Activated CD4-positive, alpha-beta T cell treated with anti-CD3 and anti-CD28 coated beads for 24 hours (primary cell): ENCODE measurements at regions not wholly inside any gene's neighbourhood (a gene's known extent, or its start where the extent isn't known, plus 50 kb on each side); places are given as distances from the start of the nearest gene placed in this dataset.
A peak's percentile ranks its signal among the peaks of the same experiment; 100 is the strongest.
"Not testable (repeated sequence)": the region's sequence is repeated elsewhere in the genome, so short reads cannot be mapped to it uniquely, and the experiment has no call there.

Source experiments
- DNase-seq, 2 donors: peaks; one replicate each; pipeline ENCODE4 v3.0.0-alpha.2; 2020; ENCODE audit warnings: low read depth in 2 of 2

DNA sequence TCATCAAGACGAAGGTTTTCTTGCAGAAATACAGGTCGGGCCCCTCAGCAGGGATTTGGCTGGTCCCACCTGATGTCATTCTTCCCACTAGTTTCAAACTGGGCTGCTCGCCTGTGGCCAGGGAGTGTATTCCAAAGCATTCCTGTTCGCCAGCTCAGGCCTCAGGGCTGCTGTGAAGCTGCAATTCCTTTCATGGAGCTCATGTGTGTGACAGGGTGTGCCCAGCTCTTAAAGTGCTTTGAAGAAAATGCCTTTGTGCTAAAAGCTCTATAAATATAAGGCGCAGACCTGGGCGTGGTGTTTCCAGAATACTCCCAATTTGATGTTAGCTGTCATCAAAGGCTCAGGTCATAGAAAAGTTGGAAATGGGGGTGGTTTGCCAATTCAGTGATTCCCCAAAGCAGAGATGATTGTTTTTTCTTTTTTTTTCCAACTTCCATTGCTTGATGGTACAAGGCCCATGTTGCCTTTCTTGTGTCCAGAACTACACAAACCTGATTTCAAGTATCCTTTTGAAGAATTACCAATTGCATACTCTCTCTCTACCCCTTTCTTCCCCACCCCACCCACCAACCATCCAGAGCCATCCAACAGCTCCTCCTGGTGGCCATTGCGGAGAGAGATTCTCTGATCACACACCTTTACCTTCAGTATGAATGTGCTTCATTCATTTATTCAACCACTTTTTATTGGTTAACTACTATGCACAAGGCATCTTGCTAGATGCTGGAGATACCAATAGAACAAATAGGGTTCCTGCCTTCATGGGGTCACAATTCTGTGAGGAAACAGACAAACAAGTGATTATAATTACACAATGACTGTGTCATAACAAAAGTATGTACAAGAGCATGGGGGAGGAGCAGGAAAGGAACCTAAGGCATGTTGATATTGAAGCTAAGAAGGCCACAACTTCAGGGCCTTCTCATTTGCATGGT, 297.3 kb upstream of the LYZL1 start:
- DNase-seq, result peak; percentile 1 to 14

DNA sequence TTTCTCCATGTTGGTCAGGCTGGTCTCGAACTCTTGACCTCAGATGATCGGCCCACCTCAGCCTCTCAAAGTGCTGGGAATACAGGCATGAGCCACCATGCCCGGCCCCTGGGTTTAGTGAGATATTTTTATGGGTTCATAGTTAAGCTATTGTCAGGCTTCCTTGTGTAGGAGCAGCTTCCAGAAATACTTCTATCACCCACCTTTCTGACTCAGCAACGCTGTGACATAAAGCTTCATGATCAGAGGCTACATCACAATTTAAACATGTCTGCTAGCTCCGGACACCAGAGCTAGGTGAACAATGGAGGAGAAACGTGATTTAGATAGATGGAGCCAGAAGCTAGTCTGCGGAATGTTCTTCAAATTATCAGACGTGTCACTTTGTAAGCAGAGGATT, 295.8 kb upstream of the LYZL1 start:
- DNase-seq, result no peak

DNA sequence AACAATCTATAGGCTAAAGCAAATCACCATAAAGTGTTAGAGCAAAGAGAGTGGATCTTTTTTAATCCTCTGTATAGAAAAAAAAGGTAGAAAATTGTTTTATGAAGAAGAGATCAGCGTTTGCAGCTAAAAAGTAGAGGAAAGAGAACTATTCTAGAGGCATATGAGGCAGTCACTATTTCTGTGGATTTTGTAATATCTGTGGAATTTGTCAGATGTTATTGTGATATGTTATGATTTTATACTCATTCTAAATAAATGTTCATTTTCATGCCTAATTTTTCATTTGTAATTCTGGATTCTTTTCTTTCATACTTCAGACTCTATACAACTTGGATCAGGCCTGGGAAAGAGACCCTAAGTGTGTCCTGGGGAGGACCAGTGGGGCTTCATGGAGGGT, 295.0 kb upstream of the LYZL1 start:
- DNase-seq, result no peak

DNA sequence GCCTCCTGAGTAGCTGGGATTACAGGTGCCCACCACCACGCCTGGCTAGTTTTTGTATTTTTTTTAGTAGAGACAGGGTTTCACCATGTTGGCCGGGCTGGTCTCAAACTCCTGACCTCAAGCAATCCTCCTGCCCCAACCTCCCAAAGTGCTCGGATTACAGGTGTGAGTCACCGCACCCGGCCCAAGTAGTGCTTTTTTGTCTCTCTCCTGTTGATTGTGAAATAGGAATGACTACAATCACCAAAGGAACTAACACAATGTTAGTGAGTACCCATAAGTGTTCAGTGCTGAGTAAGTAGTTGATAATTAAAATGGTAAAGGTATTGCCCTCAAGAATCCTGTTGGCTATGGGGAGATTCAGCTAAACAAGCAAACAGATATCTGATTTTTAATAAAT, 294.1 kb upstream of the LYZL1 start:
- not testable (repeated sequence) for DNase-seq

DNA sequence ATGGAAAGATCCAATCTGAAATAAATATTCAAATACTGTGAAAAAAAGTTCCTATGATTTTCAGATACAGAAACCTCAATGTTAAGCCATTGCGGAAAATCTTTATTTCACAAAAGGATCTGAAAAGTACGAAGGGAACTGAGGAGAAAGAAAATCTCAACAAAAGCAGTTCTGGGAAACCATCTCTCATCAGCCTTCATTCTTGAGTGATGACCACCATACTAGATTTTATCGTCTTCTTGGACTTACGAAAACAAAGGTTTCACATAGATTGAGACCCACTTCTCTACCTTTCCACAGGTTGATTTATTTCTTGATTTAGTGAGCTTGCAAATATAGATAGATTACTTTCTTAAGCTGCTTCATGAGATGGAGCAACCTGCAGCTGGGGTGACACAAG, 293.4 kb upstream of the LYZL1 start:
- no peak for DNase-seq

DNA sequence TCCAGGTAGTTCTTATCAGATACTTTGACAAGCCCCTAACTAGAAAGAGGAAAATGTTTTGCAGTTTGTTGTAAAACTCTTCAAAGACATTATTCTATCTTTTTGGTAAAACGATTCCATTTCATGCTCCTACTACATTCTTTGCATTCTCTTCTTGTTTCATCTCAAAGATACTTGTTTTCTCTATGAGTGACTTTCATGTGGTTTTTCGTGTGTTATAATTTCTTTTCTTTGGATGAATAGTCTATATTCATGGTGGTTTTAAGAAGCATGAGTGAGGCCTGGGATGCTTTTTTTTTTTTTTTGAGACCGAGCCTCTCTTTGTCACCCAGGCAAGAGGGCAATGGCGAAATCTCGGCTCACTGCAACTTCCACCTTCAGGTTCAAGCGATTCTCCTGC, 292.5 kb upstream of the LYZL1 start:
- no peak for DNase-seq

DNA sequence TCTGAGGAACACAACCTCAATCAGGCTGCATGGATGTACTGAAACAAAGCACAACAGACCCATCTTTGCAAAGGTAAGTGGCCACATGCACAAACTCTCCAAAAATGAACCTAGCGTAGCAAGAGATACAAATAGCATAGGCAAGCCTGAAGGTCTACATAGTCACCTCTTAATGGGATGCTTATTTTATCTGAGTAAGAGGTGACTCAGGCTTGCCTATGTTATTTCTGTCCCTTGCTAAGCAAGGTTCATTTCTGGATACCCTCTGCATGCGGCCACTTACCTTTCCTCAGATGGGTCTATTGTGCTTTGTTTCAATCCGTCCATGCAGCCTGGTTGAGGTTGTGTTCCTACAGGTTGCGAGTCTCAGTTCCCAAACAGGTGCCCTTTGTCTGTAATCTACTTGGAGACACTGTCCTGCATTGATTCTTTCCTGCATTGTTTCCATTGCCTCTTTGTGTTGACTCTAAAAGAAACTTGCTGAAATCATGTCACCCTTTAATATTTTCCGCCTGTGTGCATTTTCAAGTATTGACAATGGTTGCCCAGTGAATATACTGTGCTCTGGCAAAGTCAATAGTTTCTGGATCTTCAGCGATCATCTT, 291.8 kb upstream of the LYZL1 start:
- DNase-seq, result no peak

DNA sequence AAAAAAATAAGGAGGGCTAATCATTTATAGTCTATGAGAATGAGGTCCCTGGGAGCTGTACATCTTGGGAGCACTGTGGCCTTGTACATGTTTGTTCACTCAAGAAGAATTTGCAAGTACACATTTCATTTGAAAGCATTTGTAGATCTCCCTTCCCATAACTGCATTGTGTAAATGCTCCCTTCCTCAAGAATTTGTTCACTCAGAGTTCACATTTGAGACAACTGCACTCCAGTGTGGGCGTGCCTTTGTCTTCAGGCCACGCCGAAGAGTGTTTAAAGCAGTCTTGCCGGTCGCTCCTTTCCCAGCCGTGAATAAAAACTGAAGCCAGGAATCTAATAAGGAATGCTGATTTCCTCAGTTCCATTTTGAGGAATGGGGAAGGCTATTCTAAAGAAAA, 291.1 kb upstream of the LYZL1 start:
- no peak for DNase-seq

DNA sequence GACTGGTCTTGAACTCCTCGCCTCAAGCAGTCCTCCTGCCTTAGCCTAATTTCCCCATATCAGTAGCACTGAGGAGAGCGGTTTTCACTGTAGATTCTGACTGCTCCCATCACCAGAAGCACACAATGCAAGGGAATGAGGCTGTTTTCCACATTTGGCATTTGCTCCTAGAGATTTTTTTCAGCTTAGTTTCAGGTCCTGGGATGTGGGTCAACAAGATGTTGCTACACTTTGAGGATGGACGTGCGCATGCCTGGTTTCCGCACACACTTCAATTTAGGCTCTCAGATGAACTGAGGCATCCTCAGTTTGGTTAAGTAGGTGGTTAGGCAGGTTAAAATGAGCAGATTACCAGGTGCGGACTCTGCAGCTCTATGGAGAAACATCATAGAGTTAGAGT, 287.1 kb upstream of the LYZL1 start:
- no peak for DNase-seq

DNA sequence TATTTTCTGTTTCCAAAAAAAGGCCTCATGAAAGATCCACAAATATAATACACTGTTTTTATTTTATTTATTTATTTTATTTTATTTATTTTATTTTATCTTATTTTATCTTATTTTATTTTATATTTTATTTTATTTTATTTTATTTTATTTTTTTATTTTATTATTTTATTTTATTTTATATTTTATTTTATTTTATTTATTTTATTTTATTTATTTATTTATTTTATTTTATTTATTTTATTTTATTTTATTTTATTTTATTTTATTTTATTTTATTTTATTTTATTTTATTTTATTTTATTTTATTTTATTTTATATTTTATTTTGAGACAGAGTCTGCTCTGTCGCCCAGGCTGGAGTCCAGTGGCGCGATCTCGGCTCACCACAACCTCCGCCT, 285.9 kb upstream of the LYZL1 start:
- DNase-seq, result not testable (repeated sequence)

DNA sequence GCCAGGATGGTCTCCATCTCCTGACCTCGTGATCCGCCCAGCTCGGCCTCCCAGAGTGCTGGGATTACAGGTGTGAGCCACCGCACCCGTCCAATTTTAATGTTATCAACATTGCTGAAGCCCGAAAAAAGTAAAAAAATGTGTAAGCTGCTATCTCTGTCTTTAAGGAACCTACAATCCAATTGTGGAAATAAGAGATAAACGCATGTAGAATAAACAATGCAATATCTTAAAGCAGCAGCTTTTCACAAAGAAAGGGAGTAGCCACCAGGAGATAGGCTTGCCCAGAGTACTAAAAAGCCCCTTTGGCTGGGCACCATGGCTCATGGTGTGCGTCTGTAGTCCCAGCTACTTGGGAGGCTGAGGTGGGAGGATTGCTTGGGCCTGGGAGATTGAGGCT, 282.9 kb upstream of the LYZL1 start:
- no peak for DNase-seq

DNA sequence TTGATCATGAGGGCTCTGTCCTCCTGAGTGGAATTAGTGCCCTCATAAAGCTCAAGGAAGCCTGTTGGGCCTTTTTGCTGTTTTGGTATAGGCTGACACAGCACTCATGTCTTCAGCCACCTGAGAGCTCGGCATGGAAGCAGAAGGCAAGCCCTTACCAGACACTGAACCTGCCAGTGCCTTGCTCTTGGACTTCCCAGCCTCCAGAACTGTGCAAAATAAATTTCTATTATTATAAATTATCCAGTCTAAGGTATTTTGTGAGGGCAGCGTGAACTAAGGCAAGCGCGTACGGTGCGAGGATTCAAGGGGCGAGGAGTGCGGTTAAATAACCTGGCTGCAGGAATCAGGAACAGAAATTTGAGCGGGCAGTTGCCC, 281.5 kb upstream of the LYZL1 start:
- DNase-seq, result no peak

DNA sequence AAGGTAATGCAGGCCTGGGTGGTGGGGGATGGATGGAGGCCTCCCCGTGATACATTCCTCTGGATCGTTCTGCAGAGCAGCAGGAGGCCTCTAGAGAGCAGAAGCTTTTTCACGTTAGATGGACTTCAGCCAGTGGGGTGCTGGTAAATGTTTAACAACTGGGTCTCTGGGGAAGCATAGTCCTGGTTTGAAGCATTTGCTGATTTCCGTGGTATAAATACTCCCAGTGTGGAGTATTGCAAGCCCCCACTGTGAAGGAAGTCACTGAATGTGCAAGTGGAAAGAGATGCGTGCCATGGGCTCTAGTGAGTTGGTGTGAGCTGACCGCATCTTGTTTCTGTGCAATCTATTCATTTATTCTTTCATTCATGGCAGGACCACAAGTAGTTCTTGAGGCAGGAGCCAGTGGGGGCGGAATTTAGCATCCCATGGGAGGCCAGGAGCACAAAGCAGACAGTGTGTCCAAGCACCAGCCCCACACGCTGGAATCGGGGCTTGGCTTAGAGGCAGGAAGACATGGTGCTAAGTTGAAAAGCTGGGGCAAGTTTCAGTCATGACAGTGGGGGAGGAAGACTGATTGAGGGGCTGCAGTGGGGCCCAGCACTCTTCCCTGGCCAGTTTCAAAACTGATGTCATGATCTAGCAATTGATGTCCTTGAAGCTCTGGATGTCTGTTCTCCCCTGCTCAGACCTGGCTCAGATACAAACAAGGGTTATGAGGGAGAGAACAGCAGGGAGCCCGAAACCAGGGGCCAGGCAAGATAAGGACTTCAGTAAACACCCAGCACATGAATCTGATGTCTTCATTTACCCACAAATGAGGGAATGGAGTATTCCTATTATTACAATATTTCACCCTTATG, 280.9 kb upstream of the LYZL1 start:
- no peak for DNase-seq

DNA sequence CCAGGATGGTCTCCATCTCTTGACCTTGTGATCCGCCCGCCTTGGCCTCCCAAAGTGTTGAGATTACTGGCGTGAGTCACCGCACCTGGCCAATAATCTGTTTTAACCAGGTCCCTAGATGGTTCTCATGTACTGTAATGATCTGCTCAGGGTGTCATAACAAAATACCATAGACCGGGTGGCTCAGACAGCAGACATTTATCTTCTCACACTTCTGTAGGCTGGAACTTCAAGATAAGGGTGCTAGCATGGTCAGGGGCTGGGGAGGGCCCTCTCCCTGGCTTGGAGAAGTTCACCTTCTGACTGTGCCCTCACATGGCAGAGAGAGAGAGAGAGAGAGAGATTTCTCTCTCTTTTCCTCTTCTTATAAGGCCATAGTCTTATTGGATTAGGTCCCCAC, 279.4 kb upstream of the LYZL1 start:
- no peak for DNase-seq

DNA sequence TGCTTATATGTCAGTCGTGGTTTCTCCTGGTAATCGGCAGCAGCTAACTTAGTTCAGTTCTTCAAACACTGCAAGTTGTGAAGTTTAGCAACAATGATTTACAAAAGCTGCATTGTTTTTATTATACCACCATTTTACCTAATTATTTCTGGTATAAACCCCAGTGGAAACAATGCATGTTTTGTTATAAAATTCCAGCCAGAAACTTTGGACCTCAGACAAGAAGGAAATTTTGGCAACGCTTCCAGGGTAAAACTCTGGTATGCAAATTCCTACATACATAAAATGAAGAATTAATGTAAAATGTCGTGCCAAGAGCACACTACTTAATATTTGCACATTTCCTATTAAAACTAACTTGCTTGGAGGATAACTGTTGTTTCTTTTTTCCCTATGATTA, 277.4 kb upstream of the LYZL1 start:
- DNase-seq, result no peak

DNA sequence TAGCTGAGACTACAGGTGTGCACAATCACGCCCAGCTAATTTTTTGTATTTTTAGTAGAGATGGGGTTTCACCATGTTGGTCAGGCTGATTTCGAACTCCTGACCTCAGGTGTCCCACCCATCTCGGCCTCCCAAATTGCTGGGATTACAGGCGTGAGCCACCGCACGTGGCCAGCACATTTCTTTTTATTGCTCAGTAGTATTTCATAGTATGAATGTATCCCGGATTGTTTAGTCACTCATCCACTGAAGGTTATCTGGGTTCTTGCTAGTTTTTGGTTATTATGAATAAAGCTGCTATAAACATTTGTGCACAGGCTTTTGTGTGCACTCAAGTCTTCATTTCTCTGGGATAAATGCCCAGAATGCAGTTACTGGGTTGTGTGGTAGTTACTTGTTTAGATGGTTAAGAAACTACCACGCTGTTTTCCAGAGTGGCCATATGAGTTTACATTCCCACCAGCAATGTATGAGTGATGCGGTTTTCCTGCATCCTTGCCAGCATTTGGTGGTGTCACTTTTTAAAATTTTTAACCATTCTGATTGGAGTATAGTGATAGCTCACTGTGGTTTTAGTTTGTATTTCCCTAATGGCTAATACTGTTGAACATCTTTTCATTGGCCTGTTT, 275.8 kb upstream of the LYZL1 start:
- DNase-seq, result no peak

DNA sequence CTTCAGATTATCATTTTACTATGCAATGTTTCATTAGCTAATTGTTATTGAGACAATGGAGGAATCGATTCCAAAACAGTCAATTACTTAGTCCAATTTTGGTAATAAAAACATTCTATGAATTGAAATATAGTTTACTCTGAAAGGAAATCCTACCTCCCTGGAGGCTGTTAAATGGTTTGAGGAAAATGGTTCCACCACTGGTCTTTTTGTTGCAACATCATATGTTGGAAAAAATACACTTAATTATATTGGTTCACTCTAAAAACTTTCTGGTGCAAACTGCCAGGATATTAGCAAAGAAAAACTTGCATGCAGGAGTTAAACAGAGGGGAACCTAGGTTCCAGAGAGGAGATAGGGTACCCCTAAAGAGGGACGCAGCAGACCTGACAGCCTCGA, 267.3 kb upstream of the LYZL1 start:
- DNase-seq, result no peak

DNA sequence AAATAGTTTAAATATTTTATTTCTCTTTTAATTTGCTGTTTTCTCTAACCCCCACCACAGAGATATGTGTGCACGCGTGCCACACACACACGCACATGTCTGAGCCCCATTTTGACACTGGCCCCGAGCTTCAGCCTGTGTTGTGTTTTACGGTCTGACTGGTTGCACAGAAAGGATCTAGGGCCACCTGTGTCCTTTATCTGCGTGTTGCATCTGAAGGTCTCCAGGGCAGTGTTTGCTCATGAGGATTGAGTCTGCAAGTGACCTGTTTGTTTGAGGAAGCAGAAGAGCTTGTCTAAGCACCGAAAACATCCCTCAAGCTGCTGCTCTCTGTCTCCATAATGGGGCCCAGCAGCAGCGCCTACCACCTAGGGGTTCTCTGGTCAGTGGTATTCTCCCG, 266.4 kb upstream of the LYZL1 start:
- DNase-seq, result no peak

DNA sequence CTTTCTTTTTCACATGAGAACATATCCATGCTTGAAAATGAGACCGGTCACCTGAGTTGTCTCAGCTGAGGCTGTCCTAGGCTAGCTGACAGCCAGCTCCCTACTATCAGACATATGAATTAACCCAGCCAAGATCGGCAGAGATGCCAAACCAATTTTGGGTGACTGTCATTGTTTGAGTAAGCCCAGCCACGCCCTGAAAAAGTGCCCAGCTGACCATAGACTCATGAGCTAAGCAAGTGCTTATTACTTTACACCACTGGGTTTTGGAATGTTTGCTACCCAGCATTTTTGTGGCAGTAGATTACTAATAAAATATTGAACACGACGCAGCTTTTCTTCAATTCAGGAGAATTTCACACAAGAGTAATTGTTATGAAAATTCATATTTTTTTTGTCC, 265.2 kb upstream of the LYZL1 start:
- DNase-seq, result no peak

DNA sequence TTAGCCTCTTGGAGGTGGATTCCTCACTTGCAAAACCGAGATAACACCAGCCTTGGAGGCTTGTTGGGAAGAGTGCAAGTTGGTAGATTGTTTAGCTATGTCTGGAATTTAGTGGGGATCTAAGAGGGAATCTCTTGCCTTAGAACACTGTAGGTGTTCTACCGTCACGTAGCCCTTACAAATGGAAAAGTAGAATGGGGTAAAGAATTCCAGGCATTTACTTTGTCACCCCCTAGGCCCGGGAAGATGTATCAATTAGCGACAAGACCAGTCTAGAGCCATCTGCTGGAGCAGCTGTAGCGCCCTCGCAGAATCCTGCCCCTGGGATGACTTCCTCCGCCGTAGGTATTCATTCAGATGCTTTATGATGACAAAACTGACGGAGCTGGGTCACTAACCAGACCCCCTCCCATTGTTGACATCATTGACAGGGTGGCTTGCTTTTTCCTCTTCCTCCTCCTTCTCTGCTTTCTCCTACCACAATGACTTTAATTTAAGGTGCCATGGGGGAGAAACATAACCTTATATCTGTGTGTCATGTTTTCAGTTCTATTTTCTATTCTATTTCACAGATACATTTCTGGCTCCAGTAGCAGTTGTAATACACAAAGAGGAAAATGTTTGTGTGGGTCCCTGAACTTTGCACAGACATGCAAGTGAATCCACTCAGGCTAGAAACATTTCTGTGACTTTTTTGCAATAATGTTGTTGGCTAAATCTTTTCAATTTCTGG, 262.6 kb upstream of the LYZL1 start:
- no peak for DNase-seq

DNA sequence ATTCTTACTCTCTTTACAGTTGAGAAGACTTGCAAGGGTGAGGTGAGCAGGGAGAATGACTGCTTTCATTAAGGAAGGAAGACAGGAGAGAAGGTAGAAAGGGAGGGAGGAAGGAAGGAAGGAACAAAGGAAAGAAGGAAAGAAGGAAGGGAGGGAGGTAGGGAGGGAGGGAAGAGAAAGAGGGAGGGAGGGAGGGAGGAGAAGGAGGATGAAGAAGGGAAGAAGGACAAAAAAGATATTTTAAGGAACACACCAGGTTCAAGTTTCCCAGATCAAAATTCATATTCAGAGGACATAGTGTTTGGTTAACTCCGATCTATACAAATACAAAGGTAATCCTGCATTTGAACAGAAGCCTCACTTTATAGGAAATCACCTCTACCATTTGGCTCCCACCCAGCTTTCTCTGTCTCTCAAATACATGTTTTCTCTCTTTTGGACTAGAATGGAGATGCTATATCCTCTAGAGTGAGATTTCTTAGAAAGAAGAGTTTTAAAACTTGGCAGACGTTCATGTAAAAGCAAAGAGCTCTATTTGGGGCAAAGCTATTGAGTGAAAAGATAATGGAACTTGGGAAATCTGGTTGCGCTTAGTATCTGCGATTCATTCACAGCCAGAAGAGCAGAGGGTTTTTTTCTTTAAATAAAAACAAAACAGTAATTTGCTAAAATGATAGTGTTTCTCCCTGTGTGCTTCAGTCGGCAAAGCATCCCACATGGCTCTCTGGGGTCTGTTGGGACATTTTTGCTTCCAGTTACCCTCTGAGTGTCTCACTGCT, 261.9 kb upstream of the LYZL1 start:
- DNase-seq, result no peak
